Neuronal stem cell (in vitro differentiated cells): ENCODE measurements at regions not wholly inside any gene's neighbourhood (a gene's known extent, or its start where the extent isn't known, plus 50 kb on each side); places are given as distances from the start of the nearest gene placed in this dataset.

Source experiments
- DNase-seq: peaks from one replicate; pipeline ENCODE4 v3.0.0-alpha.2; 2013; ENCODE audit warnings: low spot score
- H2AFZ ChIP-seq: one replicate; pipeline ENCODE4 v1.6.1; 2013; ENCODE audit warnings: mild to moderate bottlenecking, low read length, inconsistent platforms
- H2AK5ac ChIP-seq: 2 replicates; pipeline ENCODE4 v1.6.1; 2013; ENCODE audit warnings: low read depth, mild to moderate bottlenecking, inconsistent platforms, low read length, moderate library complexity, mixed read lengths
- H2BK120ac ChIP-seq: 2 replicates; pipeline ENCODE4 v1.6.1; 2013; ENCODE audit warnings: low read depth, mild to moderate bottlenecking, inconsistent platforms, low read length, moderate library complexity, mixed read lengths
- H2BK12ac ChIP-seq: one replicate; pipeline ENCODE4 v1.6.1; 2013; ENCODE audit warnings: low read length, inconsistent platforms
- H2BK15ac ChIP-seq: 2 replicates; pipeline ENCODE4 v1.6.1; 2013; ENCODE audit warnings: mild to moderate bottlenecking, low read length, inconsistent platforms, mixed read lengths
- H2BK5ac ChIP-seq: one replicate; pipeline ENCODE4 v1.6.1; 2013; ENCODE audit warnings: inconsistent platforms, mild to moderate bottlenecking, low read length, moderate library complexity
- H3K14ac ChIP-seq: one replicate; pipeline ENCODE4 v1.6.1; 2013; ENCODE audit warnings: low read length, inconsistent platforms
- H3K18ac ChIP-seq: 2 replicates; pipeline ENCODE4 v1.6.1; 2013; ENCODE audit warnings: low read length, inconsistent platforms
- H3K23ac ChIP-seq: 2 replicates; pipeline ENCODE4 v1.6.1; 2013; ENCODE audit warnings: low read depth, mild to moderate bottlenecking, mixed read lengths, low read length, inconsistent platforms; ENCODE audit not compliant: poor library complexity
- H3K27ac ChIP-seq: replicated peaks from 3 replicates; pipeline ENCODE4 v1.5.1; 2013; ENCODE audit warnings: low read length, inconsistent platforms
- H3K27me3 ChIP-seq, 3 experiments: 2 replicates each; pipeline ENCODE4 v1.6.1; 2013; ENCODE audit warnings: low read length in 3 of 3, mild to moderate bottlenecking in 2 of 3, inconsistent platforms in 1 of 3, low read depth in 1 of 3, mixed read lengths in 1 of 3, moderate library complexity in 1 of 3; ENCODE audit not compliant: control insufficient read depth in 3 of 3, insufficient read depth in 3 of 3
- H3K36me3 ChIP-seq, 2 donors: replicated peaks in 1 of 2; 2 replicates each; pipeline ENCODE4 v1.6.1; 2013; ENCODE audit warnings: low read length in 2 of 2; ENCODE audit not compliant: control insufficient read depth in 2 of 2, insufficient read depth in 2 of 2
- H3K4ac ChIP-seq: 2 replicates; pipeline ENCODE4 v1.6.1; 2013; ENCODE audit warnings: inconsistent platforms, mild to moderate bottlenecking, low read length, moderate library complexity
- H3K4me1 ChIP-seq, 2 donors: 1 replicate in 1 of 2; 2 replicates in 1 of 2; pipeline ENCODE4 v1.6.1; 2013; ENCODE audit warnings: low read length in 2 of 2, low read depth in 1 of 2; ENCODE audit not compliant: control insufficient read depth in 2 of 2, insufficient read depth in 1 of 2
- H3K4me2 ChIP-seq: one replicate; pipeline ENCODE4 v1.6.1; 2013; ENCODE audit warnings: mild to moderate bottlenecking, low read length, inconsistent platforms; ENCODE audit not compliant: insufficient read depth, poor library complexity, severe bottlenecking
- H3K4me3 ChIP-seq, 2 donors: 2 replicates each; pipeline ENCODE4 v1.5.1; 2013; ENCODE audit warnings: low read length in 2 of 2, mild to moderate bottlenecking in 2 of 2, inconsistent platforms in 1 of 2, moderate library complexity in 1 of 2
- H3K79me1 ChIP-seq: one replicate; pipeline ENCODE4 v1.6.1; 2013; ENCODE audit warnings: low read depth, mild to moderate bottlenecking, inconsistent platforms, low read length, moderate library complexity
- H3K9ac ChIP-seq: one replicate; pipeline ENCODE4 v1.6.1; 2013; ENCODE audit warnings: mild to moderate bottlenecking, low read depth, low read length, inconsistent platforms; ENCODE audit not compliant: poor library complexity
- H3K9me3 ChIP-seq, 2 donors: replicated peaks in 1 of 2; 2 replicates each; pipeline versions ENCODE3 to v1.6.1; 2013; ENCODE audit warnings: low read length in 2 of 2, mild to moderate bottlenecking in 2 of 2, inconsistent platforms in 1 of 2, low read depth in 1 of 2, mixed read lengths in 1 of 2, moderate library complexity in 1 of 2; ENCODE audit not compliant: control insufficient read depth in 2 of 2, insufficient read depth in 1 of 2
- H4K8ac ChIP-seq: one replicate; pipeline ENCODE4 v1.6.1; 2013; ENCODE audit warnings: low read depth, mild to moderate bottlenecking, inconsistent platforms, low read length, moderate library complexity
- H4K91ac ChIP-seq: one replicate; pipeline ENCODE4 v1.6.1; 2013; ENCODE audit warnings: low read length, low read depth, mild to moderate bottlenecking, inconsistent platforms; ENCODE audit not compliant: poor library complexity
- WGBS, 2 donors: extraction: QIAGEN DNeasy Blood & Tissue Kit; methylation state at CpG; one replicate each; pipeline ENCODE4 v1.1.7; 2013; ENCODE audit warnings: missing lambda C conversion rate in 2 of 2, mixed read lengths in 1 of 2; ENCODE audit not compliant: insufficient read length in 2 of 2, insufficient replicate concordance in 1 of 2; ENCODE audit errors: extremely low coverage in 2 of 2; 5-methylcytosine and 5-hydroxymethylcytosine counted together

- Histone ChIP-seq H3K4ac (no peak overlapping the region), H3K18ac (no peak overlapping the region), H2AFZ (no peak overlapping the region), H2BK12ac (no peak overlapping the region), H3K27ac (no peak overlapping the region), H3K4me3 (no peak overlapping the region), H3K9me3 (no peaks in the 10 kb centered on the region), H2BK5ac (no peak overlapping the region), H3K9ac (no peak overlapping the region), H3K14ac (no peak overlapping the region), H3K27me3 (no peaks in the 10 kb centered on the region), H3K23ac (no peak overlapping the region), H2BK15ac (no peak overlapping the region), H3K79me1 (no peaks in the 10 kb centered on the region), H4K91ac (no peak overlapping the region), H3K4me1 (no peaks in the 10 kb centered on the region), H4K8ac (no peak overlapping the region), H3K4me2 (no peak overlapping the region), H2AK5ac (no peak overlapping the region), H2BK120ac (no peak overlapping the region), H3K36me3 (no peaks in the 10 kb centered on the region)
- no peak for DNase-seq
- WGBS, 2 donors = no CpG with 5 or more reads among the region's 4 CpGs
These were observed 1006.0 kb upstream of the DIAPH2 start for GRCh38 chrX:95678679-95679078.

- Histone ChIP-seq H3K18ac (no peak overlapping the region), H3K9me3 (no peaks in the 10 kb centered on the region), H2BK15ac (no peak overlapping the region), H3K27ac (no peak overlapping the region), H2AK5ac (no peak overlapping the region), H3K4me2 (no peak overlapping the region), H2AFZ (no peak overlapping the region), H3K14ac (no peak overlapping the region), H3K4me3 (no peak overlapping the region), H3K23ac (no peak overlapping the region), H4K8ac (no peak overlapping the region), H3K4me1 (no peaks in the 10 kb centered on the region), H4K91ac (no peak overlapping the region), H3K79me1 (no peaks in the 10 kb centered on the region), H3K4ac (no peak overlapping the region), H2BK5ac (no peak overlapping the region), H3K9ac (no peak overlapping the region), H3K36me3 (no peaks in the 10 kb centered on the region), H2BK12ac (no peak overlapping the region), H2BK120ac (no peak overlapping the region), H3K27me3 (no peaks in the 10 kb centered on the region)
- WGBS, 2 donors = no CpG with 5 or more reads among the region's 2 CpGs
- DNase-seq = no peak
These were observed 991.3 kb upstream of the DIAPH2 start for GRCh38 chrX:95693365-95693764.

- no peak overlapping the region for H2AK5ac ChIP-seq
- H4K91ac ChIP-seq = no peak overlapping the region
- H3K4ac ChIP-seq = no peak overlapping the region
- H3K4me2 ChIP-seq = no peak overlapping the region
- no peaks in the 10 kb centered on the region for H3K4me1 ChIP-seq
- no peak overlapping the region for H2BK15ac ChIP-seq
- H3K18ac ChIP-seq = no peak overlapping the region
- H3K14ac ChIP-seq = no peak overlapping the region
- no peak overlapping the region for H3K9ac ChIP-seq
- H3K27ac ChIP-seq = no peak overlapping the region
- WGBS, 2 donors = no CpG with 5 or more reads among the region's 1 CpG
- H2BK12ac ChIP-seq = no peak overlapping the region
- H3K27me3 ChIP-seq = no peaks in the 10 kb centered on the region
- H4K8ac ChIP-seq = no peak overlapping the region
- H2BK5ac ChIP-seq = no peak overlapping the region
- no peak overlapping the region for H2BK120ac ChIP-seq
- no peak for DNase-seq
- H3K36me3 ChIP-seq = no peaks in the 10 kb centered on the region
- H3K23ac ChIP-seq = no peak overlapping the region
- H2AFZ ChIP-seq = no peak overlapping the region
- no peak overlapping the region for H3K4me3 ChIP-seq
- no peaks in the 10 kb centered on the region for H3K9me3 ChIP-seq
- H3K79me1 ChIP-seq = no peaks in the 10 kb centered on the region
These were observed 980.9 kb upstream of the DIAPH2 start for GRCh38 chrX:95703696-95704095.

- Histone ChIP-seq H2AK5ac (no peak overlapping the region), H2BK12ac (no peak overlapping the region), H3K9me3 (no peaks in the 10 kb centered on the region), H2BK5ac (no peak overlapping the region), H3K27ac (no peak overlapping the region), H3K4me2 (no peak overlapping the region), H3K4ac (no peak overlapping the region), H3K9ac (no peak overlapping the region), H3K4me3 (no peak overlapping the region), H3K14ac (no peak overlapping the region), H3K27me3 (no peaks in the 10 kb centered on the region), H4K91ac (no peak overlapping the region), H2AFZ (no peak overlapping the region), H3K36me3 (no peaks in the 10 kb centered on the region), H3K79me1 (no peaks in the 10 kb centered on the region), H2BK120ac (no peak overlapping the region), H2BK15ac (no peak overlapping the region), H3K18ac (no peak overlapping the region), H3K4me1 (no peaks in the 10 kb centered on the region), H3K23ac (no peak overlapping the region), H4K8ac (no peak overlapping the region)
- no peak for DNase-seq
- WGBS, 2 donors = no CpG with 5 or more reads among the region's 4 CpGs
These were observed 967.8 kb upstream of the DIAPH2 start for GRCh38 chrX:95716841-95717240.
